ENCODE measurements at regions not wholly inside any gene's neighbourhood (a gene's known extent, or its start where the extent isn't known, plus 50 kb on each side); places are given as distances from the start of the nearest gene placed in this dataset.

DNA sequence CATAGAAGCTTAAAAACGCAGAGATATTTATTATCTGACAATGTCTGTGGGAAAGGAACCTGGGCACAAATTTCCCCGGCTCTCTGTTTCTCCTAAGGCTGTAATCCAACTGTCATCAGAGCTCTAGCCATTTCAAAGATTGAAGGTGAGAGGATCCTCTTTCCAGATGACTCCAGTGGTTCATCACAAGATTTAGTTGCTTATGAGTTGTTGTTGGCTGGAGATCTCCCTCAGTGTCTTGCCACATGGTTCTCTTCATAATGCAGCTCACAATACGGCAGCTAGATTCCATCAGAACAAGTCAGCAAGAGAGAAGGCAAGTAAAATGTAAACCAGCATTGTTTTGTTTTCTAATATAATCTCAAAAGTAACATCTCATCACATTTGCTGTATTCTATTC is 369.4 kb downstream of the GASK1B start:
- WGBS, 2 donors (ENCODE audit: extremely low coverage in 2 of 2, insufficient read length in 2 of 2, insufficient replicate concordance in 1 of 2), result no CpG with 5 or more reads among the region's 3 CpGs

DNA sequence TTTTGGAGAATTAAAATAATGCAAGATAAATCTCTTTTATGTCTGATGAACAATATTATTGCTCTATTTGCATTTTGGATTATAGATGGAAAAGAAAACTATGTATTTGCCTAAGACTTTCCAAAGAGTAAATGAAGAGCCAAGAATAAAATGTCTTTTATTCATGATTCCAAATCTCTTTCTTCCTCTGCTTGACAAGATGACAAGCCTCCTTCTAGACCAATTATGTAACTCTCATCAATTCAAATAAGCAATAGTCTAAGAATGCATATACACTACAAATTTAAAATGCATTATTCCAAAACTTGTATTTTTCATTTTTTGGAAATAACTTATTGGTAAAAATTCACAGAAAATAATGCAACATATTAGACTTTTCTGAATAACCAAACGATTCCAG is 377.3 kb downstream of the GASK1B start:
- no peaks in the 10 kb centered on the region for H3K27me3 ChIP-seq (ENCODE audit: control insufficient read depth in 3 of 3, insufficient read depth in 3 of 3, low read depth in 1 of 3, low read length in 3 of 3)
- H4K91ac ChIP-seq (ENCODE audit: low read depth, low read length, poor library complexity), result no peak overlapping the region
- no peak overlapping the region for H3K9ac ChIP-seq (ENCODE audit: low read depth, low read length, poor library complexity)
- no peak overlapping the region for H2AFZ ChIP-seq (ENCODE audit: low read length)
- no peak overlapping the region for H4K8ac ChIP-seq (ENCODE audit: low read depth, low read length)
- no peak overlapping the region for H2BK5ac ChIP-seq (ENCODE audit: low read length)
- H3K4ac ChIP-seq (ENCODE audit: low read length), result no peak overlapping the region
- no peaks in the 10 kb centered on the region for H3K36me3 ChIP-seq (replicated peaks in 1 of 2; ENCODE audit: control insufficient read depth in 2 of 2, insufficient read depth in 2 of 2, low read length in 2 of 2)
- H3K9me3 ChIP-seq (replicated peaks in 1 of 2; ENCODE audit: control insufficient read depth in 2 of 2, insufficient read depth in 1 of 2, low read depth in 1 of 2, low read length in 2 of 2), result peaks cover 0 to 2% of the 10 kb centered on the region in 2 donors
- no peak overlapping the region for H3K4me2 ChIP-seq (ENCODE audit: insufficient read depth, low read length, poor library complexity, severe bottlenecking)
- WGBS, 2 donors (ENCODE audit: extremely low coverage in 2 of 2, insufficient read length in 2 of 2, insufficient replicate concordance in 1 of 2), result no CpG with 5 or more reads among the region's 1 CpG
- no peak for DNase-seq (ENCODE audit: low spot score)
- no peak overlapping the region for H2AK5ac ChIP-seq (ENCODE audit: low read depth, low read length)
- no peaks in the 10 kb centered on the region for H3K4me1 ChIP-seq (ENCODE audit: control insufficient read depth in 2 of 2, insufficient read depth in 1 of 2, low read depth in 1 of 2, low read length in 2 of 2)
- H3K79me1 ChIP-seq (ENCODE audit: low read depth, low read length), result no peaks in the 10 kb centered on the region
- H3K4me3 ChIP-seq (ENCODE audit: low read length in 2 of 2), result no peak overlapping the region
- no peak overlapping the region for H2BK120ac ChIP-seq (ENCODE audit: low read depth, low read length)
- H3K18ac ChIP-seq (ENCODE audit: low read length), result no peak overlapping the region
- no peak overlapping the region for H2BK12ac ChIP-seq (ENCODE audit: low read length)
- H3K27ac ChIP-seq (replicated peaks; ENCODE audit: low read length), result no peak overlapping the region
- no peak overlapping the region for H3K23ac ChIP-seq (ENCODE audit: low read depth, low read length, poor library complexity)
- H3K14ac ChIP-seq (ENCODE audit: low read length), result no peak overlapping the region
- H2BK15ac ChIP-seq (ENCODE audit: low read length), result no peak overlapping the region

More for the DNA sequence above, 369.4 kb downstream of the GASK1B start:
- H2BK120ac ChIP-seq (ENCODE audit: low read depth, low read length), result no peak overlapping the region
- no peaks in the 10 kb centered on the region for H3K27me3 ChIP-seq (ENCODE audit: control insufficient read depth in 3 of 3, insufficient read depth in 3 of 3, low read depth in 1 of 3, low read length in 3 of 3)
- peaks cover 0 to 8% of the 10 kb centered on the region in 2 donors for H3K4me1 ChIP-seq (ENCODE audit: control insufficient read depth in 2 of 2, insufficient read depth in 1 of 2, low read depth in 1 of 2, low read length in 2 of 2)
- DNase-seq (ENCODE audit: low spot score), result no peak
- H3K4me2 ChIP-seq (ENCODE audit: insufficient read depth, low read length, poor library complexity, severe bottlenecking), result no peak overlapping the region
- H3K9me3 ChIP-seq (replicated peaks in 1 of 2; ENCODE audit: control insufficient read depth in 2 of 2, insufficient read depth in 1 of 2, low read depth in 1 of 2, low read length in 2 of 2), result peaks cover 0 to under 1% of the 10 kb centered on the region in 2 donors
- H3K4ac ChIP-seq (ENCODE audit: low read length), result no peak overlapping the region
- no peak overlapping the region for H2BK15ac ChIP-seq (ENCODE audit: low read length)
- H3K18ac ChIP-seq (ENCODE audit: low read length), result no peak overlapping the region
- H3K4me3 ChIP-seq (ENCODE audit: low read length in 2 of 2), result no peak overlapping the region
- H3K27ac ChIP-seq (replicated peaks; ENCODE audit: low read length), result no peak overlapping the region
- H3K9ac ChIP-seq (ENCODE audit: low read depth, low read length, poor library complexity), result no peak overlapping the region
- H4K8ac ChIP-seq (ENCODE audit: low read depth, low read length), result no peak overlapping the region
- no peak overlapping the region for H2BK5ac ChIP-seq (ENCODE audit: low read length)
- H2AK5ac ChIP-seq (ENCODE audit: low read depth, low read length), result no peak overlapping the region
- no peak overlapping the region for H2BK12ac ChIP-seq (ENCODE audit: low read length)
- H3K14ac ChIP-seq (ENCODE audit: low read length), result no peak overlapping the region
- H2AFZ ChIP-seq (ENCODE audit: low read length), result no peak overlapping the region
- H3K23ac ChIP-seq (ENCODE audit: low read depth, low read length, poor library complexity), result no peak overlapping the region
- H3K79me1 ChIP-seq (ENCODE audit: low read depth, low read length), result no peaks in the 10 kb centered on the region
- H3K36me3 ChIP-seq (replicated peaks in 1 of 2; ENCODE audit: control insufficient read depth in 2 of 2, insufficient read depth in 2 of 2, low read length in 2 of 2), result no peaks in the 10 kb centered on the region
- no peak overlapping the region for H4K91ac ChIP-seq (ENCODE audit: low read depth, low read length, poor library complexity)

DNA sequence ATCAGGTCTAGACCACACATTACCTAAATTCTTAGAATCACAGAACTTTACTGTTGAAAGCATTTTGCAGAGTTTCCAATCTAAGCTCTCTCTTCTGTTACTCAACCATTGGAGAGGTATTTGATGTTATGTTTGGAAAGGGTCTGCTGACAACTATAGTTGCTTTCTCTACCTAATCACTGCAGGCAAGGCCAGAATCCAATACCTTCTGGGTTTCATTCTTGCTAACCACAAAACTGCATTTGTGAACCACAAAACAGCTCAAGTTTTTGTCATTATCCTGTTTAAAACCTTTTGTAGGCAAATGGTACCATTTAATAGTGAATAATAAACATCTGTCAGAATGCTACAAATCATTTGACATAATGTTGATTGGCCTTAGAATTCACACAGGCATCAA is 380.1 kb downstream of the GASK1B start:
- Histone ChIP-seq H3K4ac (ENCODE audit: low read length) (no peak overlapping the region), H3K23ac (ENCODE audit: low read depth, low read length, poor library complexity) (no peak overlapping the region), H3K9me3 (replicated peaks in 1 of 2; ENCODE audit: control insufficient read depth in 2 of 2, insufficient read depth in 1 of 2, low read depth in 1 of 2, low read length in 2 of 2) (no peaks in the 10 kb centered on the region), H2AFZ (ENCODE audit: low read length) (no peak overlapping the region), H4K91ac (ENCODE audit: low read depth, low read length, poor library complexity) (no peak overlapping the region), H3K27me3 (ENCODE audit: control insufficient read depth in 3 of 3, insufficient read depth in 3 of 3, low read depth in 1 of 3, low read length in 3 of 3) (no peaks in the 10 kb centered on the region), H3K79me1 (ENCODE audit: low read depth, low read length) (no peaks in the 10 kb centered on the region), H3K36me3 (replicated peaks in 1 of 2; ENCODE audit: control insufficient read depth in 2 of 2, insufficient read depth in 2 of 2, low read length in 2 of 2) (no peaks in the 10 kb centered on the region), H3K18ac (ENCODE audit: low read length) (no peak overlapping the region), H2AK5ac (ENCODE audit: low read depth, low read length) (no peak overlapping the region), H3K14ac (ENCODE audit: low read length) (no peak overlapping the region), H4K8ac (ENCODE audit: low read depth, low read length) (no peak overlapping the region), H3K27ac (replicated peaks; ENCODE audit: low read length) (no peak overlapping the region), H2BK120ac (ENCODE audit: low read depth, low read length) (no peak overlapping the region), H3K4me2 (ENCODE audit: insufficient read depth, low read length, poor library complexity, severe bottlenecking) (no peak overlapping the region), H2BK15ac (ENCODE audit: low read length) (no peak overlapping the region), H3K4me3 (ENCODE audit: low read length in 2 of 2) (no peak overlapping the region), H3K9ac (ENCODE audit: low read depth, low read length, poor library complexity) (no peak overlapping the region), H2BK5ac (ENCODE audit: low read length) (no peak overlapping the region), H3K4me1 (ENCODE audit: control insufficient read depth in 2 of 2, insufficient read depth in 1 of 2, low read depth in 1 of 2, low read length in 2 of 2) (no peaks in the 10 kb centered on the region), H2BK12ac (ENCODE audit: low read length) (no peak overlapping the region)
- no peak for DNase-seq (ENCODE audit: low spot score)

DNA sequence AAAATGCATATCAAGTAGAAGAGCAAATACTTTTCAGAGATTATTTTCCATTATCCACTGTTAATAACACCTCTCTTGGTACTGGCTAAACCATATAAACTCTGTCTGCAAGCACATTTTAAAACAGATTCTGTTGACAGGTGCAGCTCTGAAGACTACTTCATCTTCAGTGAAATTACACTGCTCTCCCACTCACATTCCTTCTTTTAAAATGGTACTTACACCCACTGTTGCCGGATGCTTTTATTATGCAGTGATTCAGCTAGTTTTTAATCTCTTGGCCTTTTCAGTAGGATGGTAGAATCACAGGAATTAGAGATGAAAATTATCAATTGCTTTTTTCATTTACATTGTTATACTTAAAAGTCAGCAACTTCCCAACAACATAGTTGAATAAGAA is 381.6 kb downstream of the GASK1B start:
- no peak for DNase-seq (ENCODE audit: low spot score)
- Histone ChIP-seq H3K9me3 (replicated peaks in 1 of 2; ENCODE audit: control insufficient read depth in 2 of 2, insufficient read depth in 1 of 2, low read depth in 1 of 2, low read length in 2 of 2) (no peaks in the 10 kb centered on the region), H3K14ac (ENCODE audit: low read length) (no peak overlapping the region), H3K4ac (ENCODE audit: low read length) (no peak overlapping the region), H4K91ac (ENCODE audit: low read depth, low read length, poor library complexity) (no peak overlapping the region), H2BK5ac (ENCODE audit: low read length) (no peak overlapping the region), H3K27me3 (ENCODE audit: control insufficient read depth in 3 of 3, insufficient read depth in 3 of 3, low read depth in 1 of 3, low read length in 3 of 3) (no peaks in the 10 kb centered on the region), H3K18ac (ENCODE audit: low read length) (no peak overlapping the region), H3K4me2 (ENCODE audit: insufficient read depth, low read length, poor library complexity, severe bottlenecking) (no peak overlapping the region), H3K23ac (ENCODE audit: low read depth, low read length, poor library complexity) (no peak overlapping the region), H4K8ac (ENCODE audit: low read depth, low read length) (no peak overlapping the region), H3K27ac (replicated peaks; ENCODE audit: low read length) (no peak overlapping the region), H3K4me3 (ENCODE audit: low read length in 2 of 2) (no peak overlapping the region), H2BK120ac (ENCODE audit: low read depth, low read length) (no peak overlapping the region), H2AK5ac (ENCODE audit: low read depth, low read length) (no peak overlapping the region), H3K9ac (ENCODE audit: low read depth, low read length, poor library complexity) (no peak overlapping the region), H2BK15ac (ENCODE audit: low read length) (no peak overlapping the region), H3K4me1 (ENCODE audit: control insufficient read depth in 2 of 2, insufficient read depth in 1 of 2, low read depth in 1 of 2, low read length in 2 of 2) (no peaks in the 10 kb centered on the region), H3K79me1 (ENCODE audit: low read depth, low read length) (no peaks in the 10 kb centered on the region), H3K36me3 (replicated peaks in 1 of 2; ENCODE audit: control insufficient read depth in 2 of 2, insufficient read depth in 2 of 2, low read length in 2 of 2) (no peaks in the 10 kb centered on the region), H2AFZ (ENCODE audit: low read length) (no peak overlapping the region), H2BK12ac (ENCODE audit: low read length) (no peak overlapping the region)
- no CpG with 5 or more reads among the region's 1 CpG for WGBS, 2 donors (ENCODE audit: extremely low coverage in 2 of 2, insufficient read length in 2 of 2, insufficient replicate concordance in 1 of 2)
